ENCODE measurements at regions not wholly inside any gene's neighbourhood (a gene's known extent, or its start where the extent isn't known, plus 50 kb on each side); places are given as distances from the start of the nearest gene placed in this dataset.

DNA sequence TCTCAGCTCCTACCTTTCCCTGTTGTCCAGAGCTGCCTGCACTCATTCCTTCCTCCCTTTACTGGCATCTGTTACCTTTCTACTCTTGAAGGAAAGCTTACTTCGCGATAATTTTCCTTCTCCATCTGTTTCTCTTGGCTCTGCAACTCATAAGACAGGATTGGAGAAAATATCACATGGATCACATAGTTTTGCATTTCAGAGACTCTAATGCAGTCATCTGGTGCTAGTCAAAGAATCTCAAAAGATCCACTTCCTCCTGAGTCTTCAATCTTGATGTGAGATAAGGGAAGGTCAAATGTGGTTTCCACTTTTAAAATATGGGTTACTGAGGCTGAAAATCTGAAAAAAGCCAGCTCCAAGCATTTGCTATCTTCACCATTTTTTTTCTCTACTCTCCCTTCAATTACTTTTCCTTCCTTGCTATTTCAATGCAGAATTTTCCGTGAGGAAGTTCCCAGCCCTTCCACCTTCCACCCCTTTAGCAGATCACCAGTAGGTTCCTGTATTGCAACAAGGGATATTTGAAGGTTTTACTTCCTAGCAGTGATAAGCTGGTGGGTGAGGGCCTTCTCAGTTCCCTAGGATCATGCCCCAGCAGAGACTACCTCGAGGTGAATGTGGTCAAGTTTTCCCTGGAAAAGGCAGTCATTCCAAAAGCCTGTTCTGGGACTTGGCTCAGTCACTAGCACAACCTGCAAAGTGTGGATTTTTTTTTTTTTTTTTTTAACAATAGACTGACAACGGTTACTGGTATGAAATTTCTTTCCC, 62.8 kb upstream of the LRRC1 start:
- ChIA-PET CTCF (ENCODE audit: partially characterized antibody) (interaction anchor here (0.8 to 7.1 kb wide), 11 partner anchors 9 to 247 kb away, joined by 3 to 67 read pairs (median 4); no protein-coding TSS in a partner anchor), POLR2A (ENCODE audit: partially characterized antibody) (no interaction called here)
- TF ChIP-seq GABPA (IDR thresholded peaks at IDR 0.05; ENCODE audit: borderline replicate concordance, insufficient read depth, low read length) (no peak), TAF1 (IDR thresholded peaks at IDR 0.05; ENCODE audit: low read depth, low read length) (no peak), JUND (IDR thresholded peaks at IDR 0.05; ENCODE audit: low read length) (no peak), SIRT6 (IDR thresholded peaks at IDR 0.05; ENCODE audit: low read length) (no peak), ZNF274 (IDR thresholded peaks at IDR 0.05; ENCODE audit: borderline replicate concordance, extremely low read depth, low read length) (no peak), TCF12 (IDR thresholded peaks at IDR 0.05; ENCODE audit: low read depth, low read length) (no peak), SRF (IDR thresholded peaks at IDR 0.05; ENCODE audit: low read depth, low read length) (no peak), RFX5 (IDR thresholded peaks at IDR 0.05; ENCODE audit: borderline replicate concordance, low read depth, low read length) (no peak), RXRA (IDR thresholded peaks at IDR 0.05; ENCODE audit: insufficient read depth, low read depth, low read length) (no peak), TAF7 (optimal IDR thresholded peaks at IDR 0.05; ENCODE audit: borderline replicate concordance, low read depth, low read length) (no peak), BCL11A (IDR thresholded peaks at IDR 0.05; ENCODE audit: low read depth in 2 of 2, low read length in 2 of 2) (no peak), EZH2 (IDR thresholded peaks at IDR 0.05; ENCODE audit: low read depth, low read length, severe bottlenecking) (no peak)
- TF ChIP-seq, protein P1, sequence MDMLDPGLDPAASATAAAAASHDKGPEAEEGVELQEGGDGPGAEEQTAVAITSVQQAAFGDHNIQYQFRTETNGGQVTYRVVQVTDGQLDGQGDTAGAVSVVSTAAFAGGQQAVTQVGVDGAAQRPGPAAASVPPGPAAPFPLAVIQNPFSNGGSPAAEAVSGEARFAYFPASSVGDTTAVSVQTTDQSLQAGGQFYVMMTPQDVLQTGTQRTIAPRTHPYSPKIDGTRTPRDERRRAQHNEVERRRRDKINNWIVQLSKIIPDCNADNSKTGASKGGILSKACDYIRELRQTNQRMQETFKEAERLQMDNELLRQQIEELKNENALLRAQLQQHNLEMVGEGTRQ (IDR thresholded peaks at IDR 0.05; ENCODE audit: low read length), result no peak

More for the DNA sequence above, 62.8 kb upstream of the LRRC1 start:
- Histone ChIP-seq H3K9me3 (ENCODE audit: insufficient read depth in 2 of 2, low read depth in 1 of 2, low read length in 1 of 2) (no peaks in the 10 kb centered on the region), H3K27me3 (replicated peaks in 1 of 4; ENCODE audit: control insufficient read depth in 3 of 4, extremely low read depth in 1 of 4, insufficient read depth in 3 of 4, low read length in 3 of 4) (no peaks in the 10 kb centered on the region), H2BK15ac (ENCODE audit: low read length) (no peak overlapping the region), H4K8ac (ENCODE audit: extremely low read depth, insufficient read depth, low read length) (no peak overlapping the region), H4K5ac (ENCODE audit: insufficient read length, low read depth, low read length) (no peak overlapping the region), H2BK120ac (replicated peaks; ENCODE audit: low read depth, low read length) (no peak overlapping the region), H3K79me1 (ENCODE audit: low read depth, low read length) (no peaks in the 10 kb centered on the region), H3K4me1 (replicated peaks in 1 of 4; ENCODE audit: control insufficient read depth in 3 of 4, insufficient read depth in 4 of 4, low read length in 3 of 4) (peaks cover 0 to 3% (median 0%) of the 10 kb centered on the region in 4 experiments; a peak in 1 of 7 replicates), H3K9ac (replicated peaks in 1 of 4; ENCODE audit: extremely low read depth in 1 of 4, low read depth in 3 of 4, low read length in 3 of 4) (no peak overlapping the region), H3K4me2 (ENCODE audit: insufficient read depth in 1 of 2, low read depth in 2 of 2, low read length in 2 of 2) (no peak overlapping the region), H4K20me1 (replicated peaks in 1 of 2; ENCODE audit: control insufficient read depth in 1 of 2, insufficient read depth in 2 of 2, low read length in 2 of 2) (no peaks in the 10 kb centered on the region), H3K23ac (ENCODE audit: insufficient read length) (no peak overlapping the region), H3K18ac (ENCODE audit: extremely low read depth, low read length) (no peak overlapping the region), H2BK12ac (ENCODE audit: low read depth, low read length) (no peak overlapping the region), H3K4me3 (ENCODE audit: extremely low read depth in 1 of 4, insufficient read depth in 2 of 4, low read depth in 3 of 4, low read length in 4 of 4) (no peak overlapping the region), H3K79me2 (ENCODE audit: control insufficient read depth in 1 of 2, insufficient read depth in 2 of 2, low read length in 2 of 2) (no peaks in the 10 kb centered on the region), H3K27ac (ENCODE audit: low read depth, low read length) (no peak overlapping the region), H4K91ac (replicated peaks; ENCODE audit: insufficient read length, low read length) (no peak overlapping the region), H2AK5ac (ENCODE audit: low read depth, low read length) (no peak overlapping the region), H3K14ac (ENCODE audit: insufficient read length) (no peak overlapping the region), H2BK5ac (ENCODE audit: low read depth, low read length) (no peak overlapping the region), H2BK20ac (ENCODE audit: low read length) (no peak overlapping the region), H3K56ac (replicated peaks; ENCODE audit: insufficient read length, low read depth, low read length) (no peak overlapping the region), H2AFZ (ENCODE audit: low read length) (no peak overlapping the region), H3K23me2 (ENCODE audit: low read depth, low read length) (no peaks in the 10 kb centered on the region), H3K36me3 (ENCODE audit: control insufficient read depth in 2 of 4, insufficient read depth in 4 of 4, low read length in 3 of 4) (no peaks in the 10 kb centered on the region), H3K4ac (replicated peaks; ENCODE audit: insufficient read length, low read depth, low read length) (no peak overlapping the region)
- no peak for FAIRE-seq
- no peak for DNase-seq (ENCODE audit: low read depth in 1 of 2, low spot score in 2 of 2)
- 84% methylated on average over 4 of the region's 5 CpGs; no CpG with 5 or more reads in 1 of the 2 experiments for WGBS, 2 experiments (ENCODE audit: extremely low coverage in 1 of 2, insufficient coverage in 1 of 2, insufficient read length in 1 of 2, insufficient replicate concordance in 2 of 2, low coverage in 1 of 2, low lambda C conversion rate in 2 of 2, missing lambda C conversion rate in 1 of 2)
